ENCODE measurements at regions not wholly inside any gene's neighbourhood (a gene's known extent, or its start where the extent isn't known, plus 50 kb on each side); places are given as distances from the start of the nearest gene placed in this dataset.

DNA sequence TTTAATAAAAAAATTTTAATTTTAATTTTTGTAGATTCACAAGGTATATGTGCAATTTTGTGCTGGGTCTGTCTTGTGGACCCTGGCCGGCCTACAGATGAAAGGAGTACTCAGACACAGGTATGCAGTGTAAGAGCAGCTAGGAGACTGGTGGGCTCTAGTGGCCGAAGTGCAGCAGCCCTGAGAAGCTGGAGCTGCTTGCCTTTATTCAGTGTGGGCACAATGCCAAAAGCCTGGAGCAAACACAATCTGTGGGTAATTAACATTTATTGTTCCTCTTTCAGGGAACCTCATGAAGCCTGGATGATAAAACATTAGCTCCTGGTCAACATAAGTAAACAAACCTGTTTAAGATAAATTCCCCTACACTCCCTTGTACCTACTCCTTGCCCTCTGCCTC is 135.7 kb upstream of the SEL1L start:
- TF ChIP-seq, protein P1, sequence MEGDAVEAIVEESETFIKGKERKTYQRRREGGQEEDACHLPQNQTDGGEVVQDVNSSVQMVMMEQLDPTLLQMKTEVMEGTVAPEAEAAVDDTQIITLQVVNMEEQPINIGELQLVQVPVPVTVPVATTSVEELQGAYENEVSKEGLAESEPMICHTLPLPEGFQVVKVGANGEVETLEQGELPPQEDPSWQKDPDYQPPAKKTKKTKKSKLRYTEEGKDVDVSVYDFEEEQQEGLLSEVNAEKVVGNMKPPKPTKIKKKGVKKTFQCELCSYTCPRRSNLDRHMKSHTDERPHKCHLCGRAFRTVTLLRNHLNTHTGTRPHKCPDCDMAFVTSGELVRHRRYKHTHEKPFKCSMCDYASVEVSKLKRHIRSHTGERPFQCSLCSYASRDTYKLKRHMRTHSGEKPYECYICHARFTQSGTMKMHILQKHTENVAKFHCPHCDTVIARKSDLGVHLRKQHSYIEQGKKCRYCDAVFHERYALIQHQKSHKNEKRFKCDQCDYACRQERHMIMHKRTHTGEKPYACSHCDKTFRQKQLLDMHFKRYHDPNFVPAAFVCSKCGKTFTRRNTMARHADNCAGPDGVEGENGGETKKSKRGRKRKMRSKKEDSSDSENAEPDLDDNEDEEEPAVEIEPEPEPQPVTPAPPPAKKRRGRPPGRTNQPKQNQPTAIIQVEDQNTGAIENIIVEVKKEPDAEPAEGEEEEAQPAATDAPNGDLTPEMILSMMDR (IDR thresholded peaks at IDR 0.05), result no peak
- Histone ChIP-seq H3K4me1 (no peaks in the 10 kb centered on the region), H3K27me3 (ENCODE audit: low read depth) (no peaks in the 10 kb centered on the region), H3K9me3 (no peaks in the 10 kb centered on the region), H3K27ac (no peak overlapping the region), H3K4me3 (no peak overlapping the region), H3K36me3 (no peaks in the 10 kb centered on the region)
- DNase-seq, result no peak
- no peak for ATAC-seq
- intact Hi-C loops (cut with DNase I), result no loop called here

DNA sequence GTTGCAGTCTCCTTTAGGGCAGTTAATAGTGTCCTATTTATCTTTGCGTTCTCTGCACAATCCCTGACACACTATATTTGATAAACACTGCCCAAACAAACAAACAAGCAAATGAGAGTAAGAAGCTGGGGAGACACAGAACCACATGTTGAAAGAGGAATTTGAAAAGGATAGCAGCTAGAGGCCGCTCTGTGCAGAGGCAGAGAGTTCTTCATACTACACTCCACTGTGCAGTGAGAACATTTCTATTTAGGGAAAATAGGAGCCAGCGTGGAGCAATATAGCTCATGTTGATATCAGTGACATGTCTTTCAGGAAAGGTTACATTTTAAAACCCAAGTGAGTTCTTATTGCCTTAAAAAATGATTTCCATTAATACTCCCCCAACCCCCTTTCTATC is 140.3 kb upstream of the SEL1L start:
- Histone ChIP-seq H3K27ac (no peak overlapping the region), H3K9me3 (no peaks in the 10 kb centered on the region), H3K27me3 (ENCODE audit: low read depth) (no peaks in the 10 kb centered on the region), H3K4me3 (no peak overlapping the region), H3K36me3 (no peaks in the 10 kb centered on the region), H3K4me1 (no peaks in the 10 kb centered on the region)
- TF ChIP-seq, protein P1 (IDR thresholded peaks at IDR 0.05), result no peak
- intact Hi-C loops (cut with DNase I), result no loop called here
- DNase-seq, result no peak
- no peak for ATAC-seq

DNA sequence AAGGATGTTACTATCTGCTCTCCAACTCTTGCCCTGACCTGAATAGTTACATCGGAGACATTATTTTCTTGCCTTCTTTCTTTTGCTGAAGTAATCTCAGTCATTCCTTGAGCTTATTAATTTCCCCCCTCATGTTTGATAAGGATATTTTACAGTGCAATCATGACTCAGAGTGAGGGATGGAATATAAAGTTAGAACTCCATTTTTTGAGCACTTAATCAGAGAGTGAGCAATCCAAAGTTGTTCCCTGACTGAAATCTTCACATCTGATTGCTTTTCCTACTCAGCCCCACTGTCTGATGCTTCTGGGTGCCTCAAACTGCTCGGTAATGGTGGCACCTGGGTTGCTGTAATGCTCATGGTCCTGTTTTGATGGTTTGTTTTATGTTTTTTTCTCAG is 142.7 kb upstream of the SEL1L start:
- TF ChIP-seq, protein P1 (IDR thresholded peaks at IDR 0.05), result no peak
- DNase-seq (no peak), ATAC-seq (no peak)
- no peak overlapping the region for H3K27ac ChIP-seq
- no peaks in the 10 kb centered on the region for H3K9me3 ChIP-seq
- H3K36me3 ChIP-seq, result no peaks in the 10 kb centered on the region
- H3K4me3 ChIP-seq, result no peak overlapping the region
- H3K4me1 ChIP-seq, result no peaks in the 10 kb centered on the region
- intact Hi-C loops (cut with DNase I), result no loop called here
- peaks cover 6% of the 10 kb centered on the region for H3K27me3 ChIP-seq (ENCODE audit: low read depth)

DNA sequence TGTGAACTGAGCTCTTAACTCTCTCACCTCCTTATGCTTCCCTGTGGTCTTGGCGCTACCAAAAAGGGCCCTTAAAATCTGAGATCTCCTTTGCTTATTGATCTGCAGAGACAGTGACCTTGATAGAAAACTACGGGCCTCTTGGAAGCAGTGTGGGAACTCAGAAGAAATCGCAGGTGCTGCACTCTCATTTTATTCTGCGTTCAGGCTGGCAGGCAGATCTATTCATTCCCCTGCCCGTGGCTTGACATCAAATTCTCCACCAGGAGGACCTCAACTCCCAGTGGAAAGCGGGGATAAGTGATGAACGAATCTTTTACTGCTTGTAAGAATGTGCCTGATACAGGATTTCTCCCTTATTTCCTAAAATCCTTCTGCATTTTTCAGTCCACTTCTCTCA is 143.2 kb upstream of the SEL1L start:
- TF ChIP-seq, protein P1 (IDR thresholded peaks at IDR 0.05), result no peak
- Histone ChIP-seq H3K4me3 (no peak overlapping the region), H3K4me1 (no peaks in the 10 kb centered on the region), H3K27me3 (ENCODE audit: low read depth) (peaks cover 6% of the 10 kb centered on the region), H3K9me3 (no peaks in the 10 kb centered on the region), H3K27ac (no peak overlapping the region), H3K36me3 (no peaks in the 10 kb centered on the region)
- DNase-seq (no peak), ATAC-seq (no peak)
- intact Hi-C loops (cut with DNase I), result no loop called here

DNA sequence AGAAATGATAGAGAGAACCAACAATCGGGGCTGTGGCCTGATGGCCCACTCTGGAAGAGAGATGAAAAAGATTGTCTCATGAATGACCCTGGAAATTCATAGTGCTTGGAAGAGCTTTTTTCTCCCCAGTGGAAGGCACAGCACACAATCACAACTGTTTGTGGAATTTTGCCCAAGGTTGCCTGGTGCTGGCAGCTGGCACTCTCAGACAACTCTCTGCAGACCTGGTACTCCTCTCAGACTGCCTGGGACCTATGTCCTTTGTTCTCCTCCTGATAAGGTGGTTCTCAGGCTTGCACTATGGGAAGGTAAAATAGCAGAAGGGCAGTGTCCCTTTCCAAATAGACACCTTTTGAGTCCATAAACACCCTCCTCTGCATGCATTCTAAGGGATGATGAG is 144.1 kb upstream of the SEL1L start:
- intact Hi-C loops (cut with DNase I), result no loop called here
- no peaks in the 10 kb centered on the region for H3K4me1 ChIP-seq
- no peak for DNase-seq
- no peaks in the 10 kb centered on the region for H3K9me3 ChIP-seq
- TF ChIP-seq, protein P1 (IDR thresholded peaks at IDR 0.05), result no peak
- no peaks in the 10 kb centered on the region for H3K36me3 ChIP-seq
- peaks cover 6% of the 10 kb centered on the region for H3K27me3 ChIP-seq (ENCODE audit: low read depth)
- no peak overlapping the region for H3K27ac ChIP-seq
- H3K4me3 ChIP-seq, result no peak overlapping the region
- no peak for ATAC-seq

DNA sequence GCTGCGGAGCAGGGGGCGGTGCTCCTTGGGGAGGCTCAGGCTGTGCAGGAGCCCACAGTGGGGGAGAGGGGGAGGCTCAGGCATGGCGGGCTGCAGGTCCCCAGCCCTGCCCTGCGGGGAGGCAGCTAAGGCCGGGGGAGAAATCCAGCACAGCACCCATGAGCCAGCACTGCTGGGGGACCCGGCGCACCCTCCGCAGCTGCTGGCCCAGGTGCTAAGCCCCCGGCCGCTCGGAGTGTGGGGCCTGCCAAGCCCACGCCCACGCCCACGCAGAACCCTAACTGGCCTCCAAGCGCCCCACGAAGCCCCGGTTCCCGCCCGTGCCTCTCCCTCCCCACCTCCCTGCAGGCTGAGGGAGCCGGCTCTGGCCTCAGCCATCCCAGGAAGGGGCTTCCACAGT is 145.6 kb upstream of the SEL1L start:
- Histone ChIP-seq H3K27me3 (ENCODE audit: low read depth) (peaks cover 6% of the 10 kb centered on the region), H3K9me3 (no peaks in the 10 kb centered on the region), H3K4me1 (no peaks in the 10 kb centered on the region), H3K27ac (no peak overlapping the region), H3K4me3 (no peak overlapping the region), H3K36me3 (no peaks in the 10 kb centered on the region)
- DNase-seq (no peak), ATAC-seq (no peak)
- intact Hi-C loops (cut with DNase I), result no loop called here
- TF ChIP-seq, protein P1 (IDR thresholded peaks at IDR 0.05), result no peak
